ENCODE measurements at regions not wholly inside any gene's neighbourhood (a gene's known extent, or its start where the extent isn't known, plus 50 kb on each side); places are given as distances from the start of the nearest gene placed in this dataset.

DNA sequence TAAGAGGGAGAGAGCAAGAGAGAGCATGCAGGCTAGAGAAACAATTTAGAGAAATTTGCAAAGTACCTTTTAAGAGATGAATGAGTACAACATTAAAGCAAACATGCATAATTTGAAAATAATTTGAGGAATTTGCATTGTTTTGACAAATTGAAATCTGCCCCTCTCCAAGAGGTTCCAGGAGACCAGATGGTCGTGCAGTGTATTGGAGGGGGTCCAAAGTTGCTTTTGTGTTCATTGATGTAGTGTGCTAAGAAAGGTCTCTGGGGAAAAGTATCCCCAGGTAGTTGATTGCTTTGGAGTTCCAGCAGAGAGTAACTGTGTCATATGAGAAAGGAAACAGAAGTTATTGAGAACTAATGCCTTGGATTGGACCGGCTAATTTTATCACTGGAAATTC lies 635.0 kb upstream of the TENM3 start:
- DNase-seq, result no peak
- H3K27me3 ChIP-seq (ENCODE audit: insufficient read depth, low read depth, severe bottlenecking), result peaks cover 13% of the 10 kb centered on the region
- no peaks in the 10 kb centered on the region for H3K9me3 ChIP-seq (ENCODE audit: severe bottlenecking)
- H3K4me3 ChIP-seq (ENCODE audit: low read depth, low read length), result no peak overlapping the region
- H3K27ac ChIP-seq, result no peak overlapping the region
- no peaks in the 10 kb centered on the region for H3K36me3 ChIP-seq
- TF ChIP-seq, protein P1, sequence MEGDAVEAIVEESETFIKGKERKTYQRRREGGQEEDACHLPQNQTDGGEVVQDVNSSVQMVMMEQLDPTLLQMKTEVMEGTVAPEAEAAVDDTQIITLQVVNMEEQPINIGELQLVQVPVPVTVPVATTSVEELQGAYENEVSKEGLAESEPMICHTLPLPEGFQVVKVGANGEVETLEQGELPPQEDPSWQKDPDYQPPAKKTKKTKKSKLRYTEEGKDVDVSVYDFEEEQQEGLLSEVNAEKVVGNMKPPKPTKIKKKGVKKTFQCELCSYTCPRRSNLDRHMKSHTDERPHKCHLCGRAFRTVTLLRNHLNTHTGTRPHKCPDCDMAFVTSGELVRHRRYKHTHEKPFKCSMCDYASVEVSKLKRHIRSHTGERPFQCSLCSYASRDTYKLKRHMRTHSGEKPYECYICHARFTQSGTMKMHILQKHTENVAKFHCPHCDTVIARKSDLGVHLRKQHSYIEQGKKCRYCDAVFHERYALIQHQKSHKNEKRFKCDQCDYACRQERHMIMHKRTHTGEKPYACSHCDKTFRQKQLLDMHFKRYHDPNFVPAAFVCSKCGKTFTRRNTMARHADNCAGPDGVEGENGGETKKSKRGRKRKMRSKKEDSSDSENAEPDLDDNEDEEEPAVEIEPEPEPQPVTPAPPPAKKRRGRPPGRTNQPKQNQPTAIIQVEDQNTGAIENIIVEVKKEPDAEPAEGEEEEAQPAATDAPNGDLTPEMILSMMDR (IDR thresholded peaks at IDR 0.05; ENCODE audit: low read depth, low read length), result no peak

DNA sequence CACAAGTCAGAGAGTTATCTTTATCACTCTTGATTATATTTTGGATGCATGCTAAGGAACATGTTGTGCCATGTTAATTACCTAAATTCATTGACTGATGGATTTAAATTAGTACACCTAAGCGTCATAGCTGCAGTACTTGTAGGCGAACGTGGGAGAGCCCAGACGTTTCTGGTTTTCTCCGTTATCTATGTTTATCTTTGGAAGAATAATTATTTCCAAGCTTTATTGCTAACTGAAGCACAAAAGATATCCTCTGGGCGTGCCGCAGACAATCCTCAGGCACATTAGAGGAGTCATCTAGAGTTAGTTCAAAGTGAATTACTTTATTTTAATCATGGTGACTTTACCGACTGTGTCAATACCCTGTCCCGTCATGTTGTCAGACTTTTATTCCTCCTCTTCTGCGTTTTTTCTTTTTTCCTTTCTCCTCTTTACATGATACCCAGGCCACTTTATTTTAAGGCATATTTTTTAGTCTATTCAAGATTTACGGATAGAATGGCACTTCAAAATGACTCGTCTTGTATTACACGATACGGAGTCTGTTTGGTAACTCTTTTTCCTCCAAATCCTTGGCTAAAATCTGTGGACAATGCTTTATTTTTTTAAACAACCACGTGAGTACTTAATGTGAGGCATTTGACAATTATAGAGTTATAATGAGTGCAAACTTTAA lies 632.0 kb upstream of the TENM3 start:
- H3K9me3 ChIP-seq (ENCODE audit: severe bottlenecking), result no peaks in the 10 kb centered on the region
- TF ChIP-seq, protein P1 (IDR thresholded peaks at IDR 0.05; ENCODE audit: low read depth, low read length), result no peak
- H3K36me3 ChIP-seq, result no peaks in the 10 kb centered on the region
- DNase-seq, result no peak
- H3K4me3 ChIP-seq (ENCODE audit: low read depth, low read length), result no peak overlapping the region
- H3K27ac ChIP-seq, result no peak overlapping the region
- peaks cover 9% of the 10 kb centered on the region for H3K27me3 ChIP-seq (ENCODE audit: insufficient read depth, low read depth, severe bottlenecking)

DNA sequence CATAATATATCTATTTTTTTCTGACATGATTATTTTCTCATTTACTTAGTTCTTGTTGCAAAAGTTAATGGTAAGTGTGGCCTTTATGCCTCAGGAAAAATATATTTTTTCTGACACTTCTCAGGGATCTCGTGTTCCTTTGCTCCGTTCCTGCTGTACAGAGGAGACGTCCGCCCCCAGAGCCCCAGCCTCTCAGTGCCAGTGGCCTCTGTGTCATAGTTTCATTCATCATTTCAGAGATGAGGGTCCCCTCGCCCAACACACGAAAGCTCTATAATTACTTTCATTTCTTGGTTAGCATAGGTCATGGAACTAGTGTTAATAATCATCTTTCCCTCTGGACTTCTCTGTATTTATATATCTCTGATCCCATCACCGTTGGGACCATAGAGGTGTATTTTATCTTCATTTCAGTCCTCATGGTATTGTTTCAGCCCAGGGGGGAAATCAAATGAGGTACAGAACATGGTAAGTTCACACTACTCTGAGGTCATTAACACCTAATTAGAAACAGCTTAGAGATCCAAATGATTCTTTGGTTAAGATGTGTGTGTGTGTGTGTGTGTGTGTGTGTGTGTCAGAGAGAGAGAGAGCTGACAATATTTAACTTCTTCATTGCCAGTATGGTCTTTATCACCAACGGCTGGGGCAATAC lies 631.1 kb upstream of the TENM3 start:
- no peak overlapping the region for H3K4me3 ChIP-seq (ENCODE audit: low read depth, low read length)

DNA sequence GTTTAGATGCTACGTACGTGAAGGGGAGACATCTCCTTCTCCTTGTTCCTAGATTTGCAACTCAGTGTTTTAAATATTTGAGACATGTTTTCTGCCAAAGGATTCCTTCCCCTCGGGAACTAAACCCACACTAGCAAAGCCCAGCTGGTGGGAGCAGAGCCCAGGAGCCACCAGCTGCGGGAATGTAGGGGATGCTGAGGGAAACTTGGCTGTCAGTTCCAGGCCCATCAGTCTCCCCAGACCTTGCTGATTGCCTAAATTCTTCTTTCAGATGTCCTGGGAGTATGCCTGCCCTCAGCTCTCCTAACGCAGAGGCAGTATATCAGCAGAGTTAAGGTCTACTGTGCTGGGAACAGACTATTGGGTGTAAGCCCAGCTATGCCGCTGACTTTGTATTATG lies 630.0 kb upstream of the TENM3 start:
- H3K36me3 ChIP-seq, result no peaks in the 10 kb centered on the region
- H3K27me3 ChIP-seq (ENCODE audit: insufficient read depth, low read depth, severe bottlenecking), result peaks cover 2% of the 10 kb centered on the region
- H3K4me3 ChIP-seq (ENCODE audit: low read depth, low read length), result no peak overlapping the region
- no peak overlapping the region for H3K27ac ChIP-seq
- TF ChIP-seq, protein P1 (IDR thresholded peaks at IDR 0.05; ENCODE audit: low read depth, low read length), result no peak
- no peak for DNase-seq
- H3K9me3 ChIP-seq (ENCODE audit: severe bottlenecking), result no peaks in the 10 kb centered on the region

More for the DNA sequence above, 631.1 kb upstream of the TENM3 start:
- H3K36me3 ChIP-seq, result no peaks in the 10 kb centered on the region
- H3K27ac ChIP-seq, result no peak overlapping the region
- no peak for DNase-seq
- TF ChIP-seq, protein P1 (IDR thresholded peaks at IDR 0.05; ENCODE audit: low read depth, low read length), result no peak
- peaks cover 9% of the 10 kb centered on the region for H3K27me3 ChIP-seq (ENCODE audit: insufficient read depth, low read depth, severe bottlenecking)
- no peaks in the 10 kb centered on the region for H3K9me3 ChIP-seq (ENCODE audit: severe bottlenecking)

DNA sequence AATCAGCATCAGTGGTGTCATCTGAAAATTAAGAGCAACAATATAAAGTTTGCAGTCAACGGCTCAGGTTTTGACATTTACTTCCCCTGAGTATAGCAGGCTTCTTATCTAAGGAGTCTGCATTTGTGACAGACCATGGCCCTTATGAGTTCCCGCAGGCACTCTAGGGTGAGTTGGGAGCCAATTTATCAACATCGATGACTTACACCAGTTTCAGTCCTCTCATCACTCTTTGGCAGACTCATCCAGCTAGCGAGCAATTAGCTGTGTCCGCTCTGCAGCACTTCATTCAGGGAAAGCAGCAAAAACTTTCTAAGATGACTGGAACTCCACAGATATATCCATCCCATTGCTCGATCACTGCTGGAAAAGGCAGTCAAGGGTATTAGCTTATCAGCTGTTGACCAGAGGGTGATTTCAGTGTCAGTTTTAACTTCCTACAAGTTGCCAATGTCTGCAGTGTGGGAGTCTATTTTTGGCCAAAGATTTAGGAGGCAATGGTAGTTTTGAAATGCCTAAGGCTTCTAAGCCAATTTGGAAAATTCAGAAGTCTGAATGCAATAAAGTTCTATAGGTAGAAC lies 625.1 kb upstream of the TENM3 start:
- DNase-seq, result no peak
- TF ChIP-seq, protein P1 (IDR thresholded peaks at IDR 0.05; ENCODE audit: low read depth, low read length), result no peak
- Histone ChIP-seq H3K4me3 (ENCODE audit: low read depth, low read length) (no peak overlapping the region), H3K9me3 (ENCODE audit: severe bottlenecking) (no peaks in the 10 kb centered on the region), H3K36me3 (no peaks in the 10 kb centered on the region), H3K27me3 (ENCODE audit: insufficient read depth, low read depth, severe bottlenecking) (peaks cover 11% of the 10 kb centered on the region), H3K27ac (no peak overlapping the region)
